ENCODE measurements at regions not wholly inside any gene's neighbourhood (a gene's known extent, or its start where the extent isn't known, plus 50 kb on each side); places are given as distances from the start of the nearest gene placed in this dataset.

DNA sequence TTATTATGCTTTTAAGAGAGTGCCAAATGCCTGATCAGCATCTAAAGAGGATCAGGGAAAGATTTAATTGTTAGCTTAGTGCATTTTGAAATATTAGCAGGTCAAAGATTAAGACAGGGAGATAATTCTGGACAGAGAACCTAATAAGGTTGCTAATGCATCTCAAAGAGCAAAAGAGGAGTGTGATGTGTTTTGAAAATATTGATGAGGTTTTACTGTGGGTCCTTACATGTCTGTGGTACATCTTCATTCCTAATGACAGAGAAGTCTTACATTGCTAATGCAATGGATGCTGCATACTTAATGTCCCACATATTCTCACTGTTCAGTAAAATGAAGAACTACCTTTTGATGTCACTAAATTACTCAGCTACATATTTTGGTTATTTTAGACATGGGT, 154.1 kb downstream of the TAF11L14 start:
- TF ChIP-seq SUZ12 (IDR thresholded peaks at IDR 0.05; ENCODE audit: extremely low read depth, insufficient read depth, insufficient read length), result no peak
- no peak for TF ChIP-seq YY1 (IDR thresholded peaks at IDR 0.05; ENCODE audit: insufficient read depth, insufficient read length)
- TF ChIP-seq ZNF274 (IDR thresholded peaks at IDR 0.05; ENCODE audit: low read depth, low read length), result no peak
- no peaks in the 10 kb centered on the region for H3K36me3 ChIP-seq (ENCODE audit: insufficient read depth, insufficient read length, low read length)
- H3K9me3 ChIP-seq (ENCODE audit: insufficient read depth, low read length), result no peaks in the 10 kb centered on the region
- H3K4me3 ChIP-seq (ENCODE audit: insufficient read length, low read depth), result no peak overlapping the region
- no peaks in the 10 kb centered on the region for H3K27me3 ChIP-seq (ENCODE audit: insufficient read depth, insufficient read length)
- no peak overlapping the region for H3K9ac ChIP-seq (ENCODE audit: insufficient read length, low read depth)
- DNase-seq (ENCODE audit: low read depth, low spot score), result no peak
- H3K4me1 ChIP-seq (ENCODE audit: insufficient read depth, insufficient read length), result no peaks in the 10 kb centered on the region

DNA sequence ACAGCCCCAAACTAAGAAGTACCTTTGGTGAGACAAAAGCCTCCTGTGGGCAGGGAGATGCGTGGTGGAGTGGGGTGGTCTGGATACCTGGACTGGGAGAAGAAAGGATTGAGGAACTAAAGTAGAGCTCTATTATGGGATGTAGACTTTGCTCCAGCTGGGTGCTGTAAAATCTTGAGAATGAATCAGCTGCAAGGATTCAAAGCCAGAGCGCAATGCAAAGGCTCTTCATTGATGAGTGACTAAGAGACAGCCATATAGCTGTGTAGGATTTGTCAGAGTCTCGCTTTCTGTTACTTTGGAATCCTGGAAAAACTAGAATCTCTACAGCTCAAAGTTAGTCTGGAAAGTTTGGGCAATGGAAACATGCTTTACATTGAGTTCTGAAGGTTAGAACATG, 159.9 kb downstream of the TAF11L14 start:
- Histone ChIP-seq H3K9ac (ENCODE audit: insufficient read length, low read depth) (no peak overlapping the region), H3K9me3 (ENCODE audit: insufficient read depth, low read length) (no peaks in the 10 kb centered on the region), H3K27me3 (ENCODE audit: insufficient read depth, insufficient read length) (no peaks in the 10 kb centered on the region), H3K4me3 (ENCODE audit: insufficient read length, low read depth) (no peak overlapping the region), H3K36me3 (ENCODE audit: insufficient read depth, insufficient read length, low read length) (no peaks in the 10 kb centered on the region), H3K4me1 (ENCODE audit: insufficient read depth, insufficient read length) (no peaks in the 10 kb centered on the region)
- TF ChIP-seq ZNF274 (IDR thresholded peaks at IDR 0.05; ENCODE audit: low read depth, low read length) (no peak), YY1 (IDR thresholded peaks at IDR 0.05; ENCODE audit: insufficient read depth, insufficient read length) (no peak), SUZ12 (IDR thresholded peaks at IDR 0.05; ENCODE audit: extremely low read depth, insufficient read depth, insufficient read length) (no peak)
- no peak for DNase-seq (ENCODE audit: low read depth, low spot score)

DNA sequence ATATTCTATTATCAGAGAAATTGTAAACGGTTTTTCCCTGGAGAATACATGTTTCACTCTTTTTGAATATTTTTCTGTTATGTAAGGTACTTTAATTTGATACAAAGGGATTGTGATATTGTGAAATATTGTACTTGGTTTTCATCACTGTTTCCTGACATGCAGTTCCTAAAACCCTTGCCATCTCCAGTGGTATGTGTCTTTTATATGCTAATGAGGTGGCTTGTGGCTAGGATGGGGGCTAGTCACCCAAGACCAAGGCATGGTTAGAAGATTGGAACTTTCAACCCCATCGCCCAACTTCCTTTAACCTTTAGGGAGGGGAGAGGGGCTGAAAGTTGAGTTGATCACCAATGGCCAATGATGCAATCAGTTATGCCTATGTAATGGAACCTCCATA, 160.6 kb downstream of the TAF11L14 start:
- H3K9ac ChIP-seq (ENCODE audit: insufficient read length, low read depth), result no peak overlapping the region
- H3K4me3 ChIP-seq (ENCODE audit: insufficient read length, low read depth), result no peak overlapping the region
- no peaks in the 10 kb centered on the region for H3K4me1 ChIP-seq (ENCODE audit: insufficient read depth, insufficient read length)
- H3K36me3 ChIP-seq (ENCODE audit: insufficient read depth, insufficient read length, low read length), result no peaks in the 10 kb centered on the region
- no peaks in the 10 kb centered on the region for H3K9me3 ChIP-seq (ENCODE audit: insufficient read depth, low read length)
- H3K27me3 ChIP-seq (ENCODE audit: insufficient read depth, insufficient read length), result no peaks in the 10 kb centered on the region
- TF ChIP-seq ZNF274 (IDR thresholded peaks at IDR 0.05; ENCODE audit: low read depth, low read length) (no peak), YY1 (IDR thresholded peaks at IDR 0.05; ENCODE audit: insufficient read depth, insufficient read length) (no peak), SUZ12 (IDR thresholded peaks at IDR 0.05; ENCODE audit: extremely low read depth, insufficient read depth, insufficient read length) (no peak)
- DNase-seq (ENCODE audit: low read depth, low spot score), result no peak

GRCh38 chr5:17796142-17796541, 161.9 kb downstream of the TAF11L14 start:
- Histone ChIP-seq H3K36me3 (ENCODE audit: insufficient read depth, insufficient read length, low read length) (no peaks in the 10 kb centered on the region), H3K9me3 (ENCODE audit: insufficient read depth, low read length) (no peaks in the 10 kb centered on the region), H3K27me3 (ENCODE audit: insufficient read depth, insufficient read length) (no peaks in the 10 kb centered on the region), H3K4me3 (ENCODE audit: insufficient read length, low read depth) (no peak overlapping the region), H3K9ac (ENCODE audit: insufficient read length, low read depth) (no peak overlapping the region), H3K4me1 (ENCODE audit: insufficient read depth, insufficient read length) (no peaks in the 10 kb centered on the region)
- TF ChIP-seq YY1 (IDR thresholded peaks at IDR 0.05; ENCODE audit: insufficient read depth, insufficient read length) (no peak), SUZ12 (IDR thresholded peaks at IDR 0.05; ENCODE audit: extremely low read depth, insufficient read depth, insufficient read length) (no peak), ZNF274 (IDR thresholded peaks at IDR 0.05; ENCODE audit: low read depth, low read length) (no peak)
- no peak for DNase-seq (ENCODE audit: low read depth, low spot score)

- no peaks in the 10 kb centered on the region for H3K27me3 ChIP-seq (ENCODE audit: insufficient read depth, insufficient read length)
- TF ChIP-seq ZNF274 (IDR thresholded peaks at IDR 0.05; ENCODE audit: low read depth, low read length) (no peak), SUZ12 (IDR thresholded peaks at IDR 0.05; ENCODE audit: extremely low read depth, insufficient read depth, insufficient read length) (no peak), YY1 (IDR thresholded peaks at IDR 0.05; ENCODE audit: insufficient read depth, insufficient read length) (no peak)
- no peak for DNase-seq (ENCODE audit: low read depth, low spot score)
- no peak overlapping the region for H3K4me3 ChIP-seq (ENCODE audit: insufficient read length, low read depth)
- no peaks in the 10 kb centered on the region for H3K36me3 ChIP-seq (ENCODE audit: insufficient read depth, insufficient read length, low read length)
- no peaks in the 10 kb centered on the region for H3K4me1 ChIP-seq (ENCODE audit: insufficient read depth, insufficient read length)
- no peak overlapping the region for H3K9ac ChIP-seq (ENCODE audit: insufficient read length, low read depth)
- no peaks in the 10 kb centered on the region for H3K9me3 ChIP-seq (ENCODE audit: insufficient read depth, low read length)
Measured at GRCh38 chr5:17796757-17797396, 162.6 kb downstream of the TAF11L14 start.

DNA sequence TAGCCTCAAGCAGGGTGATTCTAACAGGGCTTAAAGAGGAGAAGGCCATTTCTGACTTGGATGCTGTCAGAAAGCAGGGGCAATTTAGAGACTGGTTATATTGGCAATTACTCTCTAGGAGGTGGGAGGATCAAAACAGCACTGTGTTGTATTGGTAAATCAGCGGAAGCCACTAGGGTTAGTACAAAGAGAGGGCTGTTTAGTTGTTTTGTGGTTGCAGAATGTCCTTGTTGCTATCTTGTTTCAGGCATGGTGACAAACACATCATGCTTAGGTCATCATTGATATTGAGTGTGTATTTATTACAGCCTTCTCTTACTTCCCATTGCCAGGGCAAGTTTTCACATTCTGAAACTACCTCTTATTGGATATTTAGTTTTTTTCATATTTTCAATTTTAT, 165.3 kb downstream of the TAF11L14 start:
- DNase-seq (ENCODE audit: low read depth, low spot score), result no peak
- TF ChIP-seq SUZ12 (IDR thresholded peaks at IDR 0.05; ENCODE audit: extremely low read depth, insufficient read depth, insufficient read length) (no peak), YY1 (IDR thresholded peaks at IDR 0.05; ENCODE audit: insufficient read depth, insufficient read length) (no peak), ZNF274 (IDR thresholded peaks at IDR 0.05; ENCODE audit: low read depth, low read length) (no peak)
- Histone ChIP-seq H3K27me3 (ENCODE audit: insufficient read depth, insufficient read length) (no peaks in the 10 kb centered on the region), H3K9me3 (ENCODE audit: insufficient read depth, low read length) (no peaks in the 10 kb centered on the region), H3K4me3 (ENCODE audit: insufficient read length, low read depth) (no peak overlapping the region), H3K36me3 (ENCODE audit: insufficient read depth, insufficient read length, low read length) (no peaks in the 10 kb centered on the region), H3K4me1 (ENCODE audit: insufficient read depth, insufficient read length) (no peaks in the 10 kb centered on the region), H3K9ac (ENCODE audit: insufficient read length, low read depth) (no peak overlapping the region)

GRCh38 chr5:17801595-17801994, 167.3 kb downstream of the TAF11L14 start:
- Histone ChIP-seq H3K36me3 (ENCODE audit: insufficient read depth, insufficient read length, low read length) (no peaks in the 10 kb centered on the region), H3K9me3 (ENCODE audit: insufficient read depth, low read length) (no peaks in the 10 kb centered on the region), H3K4me3 (ENCODE audit: insufficient read length, low read depth) (no peak overlapping the region), H3K4me1 (ENCODE audit: insufficient read depth, insufficient read length) (no peaks in the 10 kb centered on the region), H3K9ac (ENCODE audit: insufficient read length, low read depth) (no peak overlapping the region), H3K27me3 (ENCODE audit: insufficient read depth, insufficient read length) (no peaks in the 10 kb centered on the region)
- TF ChIP-seq YY1 (IDR thresholded peaks at IDR 0.05; ENCODE audit: insufficient read depth, insufficient read length) (no peak), SUZ12 (IDR thresholded peaks at IDR 0.05; ENCODE audit: extremely low read depth, insufficient read depth, insufficient read length) (no peak), ZNF274 (IDR thresholded peaks at IDR 0.05; ENCODE audit: low read depth, low read length) (no peak)
- DNase-seq (ENCODE audit: low read depth, low spot score), result no peak

All from NT2/D1 (cell line).